ENCODE measurements at regions not wholly inside any gene's neighbourhood (a gene's known extent, or its start where the extent isn't known, plus 50 kb on each side); places are given as distances from the start of the nearest gene placed in this dataset.

- H3K4me1 ChIP-seq = no peaks in the 10 kb centered on the region
- no peak for DNase-seq
- TF ChIP-seq EP300 (IDR thresholded peaks at IDR 0.05) (no peak), POLR2A (IDR thresholded peaks at IDR 0.05) (no peak), CTCF (IDR thresholded peaks at IDR 0.05) (no peak), POLR2AphosphoS5 (IDR thresholded peaks at IDR 0.05) (no peak)
Measured at GRCh38 chr6:97411610-97412009, 128.6 kb upstream of the MMS22L start.

GRCh38 chr6:97412511-97412910 lies 129.5 kb upstream of the MMS22L start:
- no peak overlapping the region for H3K4me3 ChIP-seq
- 20 to 55% methylated on average over 1 of the region's 1 CpG for WGBS, 2 donors
- no peaks in the 10 kb centered on the region for H3K27me3 ChIP-seq
- TF ChIP-seq POLR2AphosphoS5 (IDR thresholded peaks at IDR 0.05) (no peak), POLR2A (IDR thresholded peaks at IDR 0.05) (no peak), CTCF (IDR thresholded peaks at IDR 0.05) (no peak), EP300 (IDR thresholded peaks at IDR 0.05) (no peak)
- H3K27ac ChIP-seq = no peak overlapping the region
- H3K36me3 ChIP-seq = no peaks in the 10 kb centered on the region
- intact Hi-C loops (cut with DNase I) = no loop called here
- H3K9me3 ChIP-seq = no peaks in the 10 kb centered on the region
- no peak for DNase-seq
- no peaks in the 10 kb centered on the region for H3K4me1 ChIP-seq

More at GRCh38 chr6:97411610-97412009, 128.6 kb upstream of the MMS22L start:
- Histone ChIP-seq H3K4me3 (no peak overlapping the region), H3K27me3 (no peaks in the 10 kb centered on the region), H3K27ac (no peak overlapping the region), H3K9me3 (no peaks in the 10 kb centered on the region), H3K36me3 (no peaks in the 10 kb centered on the region)
- WGBS, 2 donors = 38 to 53% methylated on average over 2 of the region's 2 CpGs
- intact Hi-C loops (cut with DNase I) = no loop called here

- Histone ChIP-seq H3K4me3 (no peak overlapping the region), H3K4me1 (no peaks in the 10 kb centered on the region), H3K27me3 (no peaks in the 10 kb centered on the region), H3K27ac (no peak overlapping the region), H3K9me3 (peaks cover 0 to 6% (median 1%) of the 10 kb centered on the region in 4 donors), H3K36me3 (no peaks in the 10 kb centered on the region)
- 64 to 72% methylated on average over 1 of the region's 1 CpG for WGBS, 2 donors
- TF ChIP-seq CTCF (IDR thresholded peaks at IDR 0.05) = no peak
- TF ChIP-seq POLR2A (IDR thresholded peaks at IDR 0.05) = no peak
- no peak for TF ChIP-seq POLR2AphosphoS5 (IDR thresholded peaks at IDR 0.05)
- no peak for TF ChIP-seq EP300 (IDR thresholded peaks at IDR 0.05)
- intact Hi-C loops (cut with DNase I) = no loop called here
- DNase-seq = no peak
Measured at GRCh38 chr6:97422171-97422570, 139.2 kb upstream of the MMS22L start.

GRCh38 chr6:97423190-97423589 lies 140.2 kb upstream of the MMS22L start:
- Histone ChIP-seq H3K4me1 (no peaks in the 10 kb centered on the region), H3K27me3 (no peaks in the 10 kb centered on the region), H3K9me3 (peaks cover 0 to 6% (median 1%) of the 10 kb centered on the region in 4 donors), H3K36me3 (no peaks in the 10 kb centered on the region), H3K4me3 (no peak overlapping the region), H3K27ac (no peak overlapping the region)
- no peak for DNase-seq
- intact Hi-C loops (cut with DNase I) = no loop called here
- TF ChIP-seq POLR2A (IDR thresholded peaks at IDR 0.05) (no peak), EP300 (IDR thresholded peaks at IDR 0.05) (no peak), CTCF (IDR thresholded peaks at IDR 0.05) (no peak), POLR2AphosphoS5 (IDR thresholded peaks at IDR 0.05) (no peak)

GRCh38 chr6:97427648-97428047 lies 144.6 kb upstream of the MMS22L start:
- DNase-seq = no peak
- TF ChIP-seq EP300 (IDR thresholded peaks at IDR 0.05) (no peak), CTCF (IDR thresholded peaks at IDR 0.05) (no peak), POLR2A (IDR thresholded peaks at IDR 0.05) (no peak), POLR2AphosphoS5 (IDR thresholded peaks at IDR 0.05) (no peak)
- no peak overlapping the region for H3K4me3 ChIP-seq
- intact Hi-C loops (cut with DNase I) = no loop called here
- H3K9me3 ChIP-seq = no peaks in the 10 kb centered on the region
- H3K36me3 ChIP-seq = no peaks in the 10 kb centered on the region
- no peaks in the 10 kb centered on the region for H3K4me1 ChIP-seq
- H3K27ac ChIP-seq = no peak overlapping the region
- no peaks in the 10 kb centered on the region for H3K27me3 ChIP-seq

Measured in sigmoid colon (tissue), 6 donors.